CD4-positive, alpha-beta T cell treated with Interferon gamma for 1 hour (primary cell): ENCODE measurements at regions not wholly inside any gene's neighbourhood (a gene's known extent, or its start where the extent isn't known, plus 50 kb on each side); places are given as distances from the start of the nearest gene placed in this dataset.
"Not testable (repeated sequence)": the region's sequence is repeated elsewhere in the genome, so short reads cannot be mapped to it uniquely, and the experiment has no call there.

Source experiments
- DNase-seq: peaks from one replicate; pipeline ENCODE4 v3.0.0-alpha.2; 2020

- no peak for DNase-seq
These were observed 72.8 kb upstream of the ZNF280D start for GRCh38 chr15:56806148-56806536.

GRCh38 chr15:56805466-56806147, 72.3 kb upstream of the ZNF280D start:
- DNase-seq = no peak

GRCh38 chr15:56804938-56805337, 71.6 kb upstream of the ZNF280D start:
- DNase-seq = no peak

GRCh38 chr15:56804279-56804678, 71.0 kb upstream of the ZNF280D start:
- DNase-seq = no peak

GRCh38 chr15:56802161-56802560, 68.9 kb upstream of the ZNF280D start:
- no peak for DNase-seq

- no peak for DNase-seq
These were observed 65.3 kb upstream of the ZNF280D start for GRCh38 chr15:56798639-56799038.

- no peak for DNase-seq
These were observed 64.5 kb upstream of the ZNF280D start for GRCh38 chr15:56797720-56798275.

- no peak for DNase-seq
These were observed 62.2 kb upstream of the ZNF280D start for GRCh38 chr15:56795502-56795901.

- DNase-seq = no peak
These were observed 61.4 kb upstream of the ZNF280D start for GRCh38 chr15:56794553-56795329.

- no peak for DNase-seq
These were observed 60.9 kb upstream of the ZNF280D start for GRCh38 chr15:56794165-56794552.

- DNase-seq = no peak
These were observed 58.9 kb upstream of the ZNF280D start for GRCh38 chr15:56792211-56792610.

- DNase-seq = not testable (repeated sequence)
These were observed 58.2 kb upstream of the ZNF280D start for GRCh38 chr15:56791521-56791920.

- DNase-seq = no peak
These were observed 55.0 kb upstream of the ZNF280D start for GRCh38 chr15:56788359-56788758.

GRCh38 chr15:56786966-56787365, 53.7 kb upstream of the ZNF280D start:
- no peak for DNase-seq

- no peak for DNase-seq
These were observed 50.8 kb upstream of the ZNF280D start for GRCh38 chr15:56783857-56784661.

- no peak for DNase-seq
These were observed 50.0 kb upstream of the ZNF280D start for GRCh38 chr15:56783156-56783856.
